Smooth muscle cell (in vitro differentiated cells): ENCODE measurements at regions not wholly inside any gene's neighbourhood (a gene's known extent, or its start where the extent isn't known, plus 50 kb on each side); places are given as distances from the start of the nearest gene placed in this dataset.
A peak's percentile ranks its signal among the peaks of the same experiment; 100 is the strongest.
"Not testable (repeated sequence)": the region's sequence is repeated elsewhere in the genome, so short reads cannot be mapped to it uniquely, and the experiment has no call there.

Experiments
- DNase-seq: peaks from one replicate; lab custom pipeline; 2025; ENCODE audit not compliant: unreplicated experiment; lab: John Stamatoyannopoulos, UW
- H2AFZ ChIP-seq: fragments of 200-600 bp; sonication (generic); 2 replicates; pipeline ENCODE4 v1.6.0; 2016; ENCODE audit warnings: antibody characterized with exemption, low read depth, mild to moderate bottlenecking
- H3F3A ChIP-seq: fragments of 200-600 bp; sonication (generic); 2 replicates; pipeline ENCODE4 v1.6.0; 2017; ENCODE audit warnings: antibody characterized with exemption, low read depth
- H3K27ac ChIP-seq: fragments of 200-600 bp; sonication (generic); 2 replicates; pipeline ENCODE4 v1.5.1; 2016; ENCODE audit warnings: low read depth, mild to moderate bottlenecking
- H3K27me3 ChIP-seq: fragments of 200-600 bp; sonication (generic); 2 replicates; pipeline ENCODE4 v1.6.1; 2016; ENCODE audit warnings: low read depth, mild to moderate bottlenecking
- H3K36me3 ChIP-seq: fragments of 200-600 bp; sonication (generic); 2 replicates; pipeline ENCODE4 v1.5.1; 2016; ENCODE audit warnings: low read depth
- H3K4me1 ChIP-seq: fragments of 200-600 bp; sonication (generic); 2 replicates; pipeline ENCODE4 v1.5.1; 2016; ENCODE audit warnings: low read depth
- H3K4me2 ChIP-seq: fragments of 200-600 bp; sonication (generic); 2 replicates; pipeline ENCODE4 v1.6.0; 2016; ENCODE audit warnings: mild to moderate bottlenecking
- H3K4me3 ChIP-seq: fragments of 200-600 bp; sonication (generic); 2 replicates; pipeline ENCODE4 v1.5.1; 2016; ENCODE audit warnings: mild to moderate bottlenecking
- H3K79me2 ChIP-seq: fragments of 200-600 bp; sonication (generic); 2 replicates; pipeline ENCODE4 v1.6.0; 2016; ENCODE audit warnings: low read depth, mild to moderate bottlenecking
- H3K9ac ChIP-seq: fragments of 200-600 bp; sonication (generic); 2 replicates; pipeline ENCODE4 v1.6.0; 2016; ENCODE audit warnings: low read depth
- H3K9me3 ChIP-seq: fragments of 200-600 bp; sonication (generic); replicated peaks from 2 replicates; pipeline ENCODE4 v1.5.1; 2016; ENCODE audit warnings: low read depth
- H4K20me1 ChIP-seq: fragments of 200-600 bp; sonication (generic); 2 replicates; pipeline ENCODE4 v1.6.0; 2016; ENCODE audit warnings: low read depth
- WGBS: methylation state at CpG from one replicate; pipeline ENCODE4 v1.1.7; 2016; ENCODE audit warnings: low lambda C conversion rate; 5-methylcytosine and 5-hydroxymethylcytosine counted together

DNA sequence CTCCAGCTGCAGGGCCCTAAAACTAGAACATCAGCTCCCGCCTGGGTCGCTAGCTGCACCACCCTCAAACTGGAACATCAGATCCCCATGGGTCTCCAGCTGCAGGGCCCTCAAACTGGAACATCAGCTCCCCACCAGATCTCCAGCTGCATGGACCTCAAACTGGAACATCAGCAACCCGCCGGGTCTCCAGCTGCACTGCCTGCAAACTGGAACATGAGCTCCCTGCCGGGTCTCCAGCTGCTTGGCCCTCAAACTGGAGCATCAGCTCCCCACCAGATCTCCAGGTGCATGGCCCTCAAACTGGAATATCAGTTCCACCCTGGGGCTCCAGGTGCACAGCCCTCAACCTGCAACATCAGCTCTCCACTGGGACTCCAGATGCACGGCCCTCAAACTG, 82.7 kb downstream of the TFRC start:
- WGBS = 93% methylated on average over 6 of the region's 6 CpGs
- H3K4me3 ChIP-seq, H2AFZ ChIP-seq: not testable (repeated sequence)

GRCh38 chr3:195996314-195996713, 85.6 kb downstream of the TFRC start:
- H3F3A ChIP-seq, DNase-seq, H3K9ac ChIP-seq, H4K20me1 ChIP-seq, H3K4me2 ChIP-seq, H3K36me3 ChIP-seq, H3K4me3 ChIP-seq, H3K4me1 ChIP-seq, H3K79me2 ChIP-seq, H3K27me3 ChIP-seq, H3K27ac ChIP-seq, H3K9me3 ChIP-seq, H2AFZ ChIP-seq: not testable (repeated sequence)
- 98% methylated on average over 7 of the region's 18 CpGs for WGBS

More for the DNA sequence above, 82.7 kb downstream of the TFRC start:
- not testable (repeated sequence) for H3K9me3 ChIP-seq, H3K36me3 ChIP-seq, H3K4me2 ChIP-seq, H3K27me3 ChIP-seq, H3F3A ChIP-seq, H3K4me1 ChIP-seq, DNase-seq, H3K27ac ChIP-seq, H3K79me2 ChIP-seq, H4K20me1 ChIP-seq, H3K9ac ChIP-seq

DNA sequence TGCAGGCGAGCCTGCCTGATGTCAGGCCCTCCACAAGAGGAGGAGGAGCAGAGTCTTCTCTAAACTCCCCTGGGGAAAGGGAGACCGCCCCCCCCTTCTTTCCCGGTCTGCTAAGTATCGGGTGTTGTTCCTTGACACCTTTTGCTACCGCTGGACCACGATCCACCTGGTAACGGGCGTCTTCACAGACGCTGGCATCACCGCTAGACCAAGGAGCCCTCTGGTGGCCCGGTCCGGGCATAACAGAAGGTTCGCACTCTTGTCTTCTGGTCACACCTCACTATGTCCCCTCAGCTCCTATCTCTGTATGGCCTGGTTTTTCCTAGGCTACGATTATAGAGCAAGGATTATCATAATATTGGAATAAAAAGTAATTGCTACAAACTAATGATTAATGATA, 86.0 kb upstream of the TNK2 start:
- H4K20me1 ChIP-seq, H3K4me3 ChIP-seq, H3K36me3 ChIP-seq, H3K4me2 ChIP-seq, H3K9ac ChIP-seq, H3K27ac ChIP-seq, H3F3A ChIP-seq, H3K9me3 ChIP-seq, H3K27me3 ChIP-seq, H2AFZ ChIP-seq, H3K4me1 ChIP-seq, DNase-seq, H3K79me2 ChIP-seq: not testable (repeated sequence)
- 18% methylated on average over 12 of the region's 14 CpGs for WGBS

- H2AFZ ChIP-seq, H3K27ac ChIP-seq, H3K36me3 ChIP-seq, DNase-seq, H3K27me3 ChIP-seq, H3K4me1 ChIP-seq, H3K9me3 ChIP-seq, H3K79me2 ChIP-seq, H3K4me3 ChIP-seq, H3K9ac ChIP-seq, H4K20me1 ChIP-seq, H3F3A ChIP-seq, H3K4me2 ChIP-seq: not testable (repeated sequence)
- 92% methylated on average over 11 of the region's 11 CpGs for WGBS
Observed at GRCh38 chr3:195993671-195994070, 85.3 kb upstream of the TNK2 start.

DNA sequence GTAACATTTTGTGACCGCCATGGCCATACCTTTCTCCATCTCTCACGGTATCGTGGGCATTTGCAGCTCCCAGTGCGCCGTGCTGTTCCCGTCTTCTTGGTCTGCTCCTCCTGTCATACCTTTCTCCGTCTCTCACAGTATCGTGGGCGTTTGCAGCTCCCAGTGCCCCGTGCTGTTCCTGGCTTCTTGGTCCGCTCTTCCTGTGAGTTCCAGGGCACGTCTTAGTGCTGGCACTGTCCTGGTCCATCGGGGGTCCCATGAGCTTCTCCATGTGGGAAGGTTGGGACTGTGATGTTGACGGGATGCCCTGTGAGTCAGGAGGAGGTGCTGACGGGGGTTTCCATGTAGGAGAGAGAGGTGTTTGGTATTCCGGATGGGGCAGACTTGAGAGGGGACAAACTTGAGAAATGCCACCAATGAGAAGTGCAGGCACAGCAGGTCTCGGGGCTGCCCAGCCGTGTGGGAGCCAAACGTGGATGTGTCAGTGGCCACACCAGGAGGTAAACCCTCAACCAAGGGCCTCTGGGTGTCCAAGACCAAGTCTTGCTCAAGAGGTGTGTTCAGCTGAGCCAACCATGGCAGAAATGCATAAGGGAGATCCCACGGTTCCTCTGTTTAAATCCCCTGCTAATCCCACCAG, 84.7 kb upstream of the TNK2 start:
- not testable (repeated sequence) for H3K4me1 ChIP-seq, DNase-seq, H2AFZ ChIP-seq, H3K9me3 ChIP-seq, H3K27ac ChIP-seq, H3K4me3 ChIP-seq, H3F3A ChIP-seq, H3K27me3 ChIP-seq, H3K9ac ChIP-seq, H3K4me2 ChIP-seq, H3K36me3 ChIP-seq
- peaks cover 10% of the 10 kb centered on the region for H4K20me1 ChIP-seq
- peaks cover 11% of the 10 kb centered on the region for H3K79me2 ChIP-seq
- 93% methylated on average over 19 of the region's 20 CpGs for WGBS

DNA sequence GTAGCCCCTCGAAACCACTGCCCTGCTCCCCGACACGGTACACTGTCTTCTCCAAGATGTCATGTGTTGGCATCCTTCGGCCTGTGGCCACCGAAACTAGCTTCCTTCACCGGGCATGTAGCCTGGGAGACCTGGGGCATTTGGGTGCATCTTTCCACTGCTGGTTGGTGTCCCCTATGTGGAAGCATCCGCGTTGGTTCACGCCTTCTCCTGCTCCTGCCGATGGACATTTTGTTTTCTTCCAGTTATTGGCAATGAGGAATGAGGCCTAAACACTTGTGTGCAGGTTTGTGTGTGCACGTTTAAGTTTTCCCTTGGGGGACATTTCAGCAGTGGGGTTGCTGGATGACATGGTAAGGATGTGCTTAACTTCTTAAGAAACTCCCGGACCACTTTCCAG, 83.6 kb upstream of the TNK2 start:
- H3K4me3 ChIP-seq, DNase-seq, H3K4me1 ChIP-seq, H3K4me2 ChIP-seq, H3K27ac ChIP-seq, H3F3A ChIP-seq, H3K9me3 ChIP-seq, H3K36me3 ChIP-seq, H3K27me3 ChIP-seq, H3K9ac ChIP-seq, H2AFZ ChIP-seq: not testable (repeated sequence)
- Histone ChIP-seq H4K20me1 (peaks cover 15% of the 10 kb centered on the region), H3K79me2 (peaks cover 18% of the 10 kb centered on the region)
- WGBS = 86% methylated on average over 12 of the region's 12 CpGs

GRCh38 chr3:195991243-195991642, 82.9 kb upstream of the TNK2 start:
- not testable (repeated sequence) for H3K4me3 ChIP-seq, DNase-seq, H3K9me3 ChIP-seq, H3K27ac ChIP-seq, H3K27me3 ChIP-seq, H2AFZ ChIP-seq, H3K4me1 ChIP-seq, H3F3A ChIP-seq, H3K9ac ChIP-seq, H3K4me2 ChIP-seq, H3K36me3 ChIP-seq
- peaks cover 19% of the 10 kb centered on the region for H4K20me1 ChIP-seq
- peaks cover 22% of the 10 kb centered on the region for H3K79me2 ChIP-seq
- 94% methylated on average over 12 of the region's 12 CpGs for WGBS

- not testable (repeated sequence) for H3K27me3 ChIP-seq, H3K9me3 ChIP-seq, DNase-seq, H3F3A ChIP-seq, H3K36me3 ChIP-seq, H3K4me1 ChIP-seq, H3K27ac ChIP-seq
- Histone ChIP-seq H3K4me2 (peak overlapping the region; percentile 65), H2AFZ (peak overlapping the region; percentile 98), H4K20me1 (peaks cover 19% of the 10 kb centered on the region), H3K9ac (peak overlapping the region; percentile 75), H3K79me2 (peaks cover 22% of the 10 kb centered on the region), H3K4me3 (peak overlapping the region; percentile 85)
- WGBS = 76% methylated on average over 7 of the region's 7 CpGs
Observed at GRCh38 chr3:195990841-195991174, 82.5 kb upstream of the TNK2 start.
